Breast epithelium (tissue), 4 donors: ENCODE measurements at regions not wholly inside any gene's neighbourhood (a gene's known extent, or its start where the extent isn't known, plus 50 kb on each side); places are given as distances from the start of the nearest gene placed in this dataset.

ENCODE experiments used
- DNase-seq, 2 donors: peaks; one replicate each; pipeline ENCODE4 v3.0.0-alpha.2; 2019; ENCODE audit warnings: low spot score in 2 of 2
- H3K27ac ChIP-seq, 2 donors: fragments of 200-600 bp; sonication (generic) in 1 of 2; one replicate each; pipeline ENCODE4 v1.5.1; 2016 to 2019; ENCODE audit warnings: mild to moderate bottlenecking in 1 of 2
- H3K27me3 ChIP-seq, 2 donors: fragments of 200-600 bp; sonication (generic) in 1 of 2; one replicate each; pipeline versions ENCODE4 v1.5.1 to v1.6.0; 2017 to 2019; ENCODE audit warnings: control low read depth in 1 of 2, mild to moderate bottlenecking in 1 of 2
- H3K36me3 ChIP-seq: fragments of 200-600 bp; one replicate; pipeline ENCODE4 v1.5.1; 2019
- H3K4me1 ChIP-seq, 2 donors: fragments of 200-600 bp; sonication (generic); one replicate each; pipeline ENCODE4 v1.5.1; 2016 to 2019; ENCODE audit warnings: control low read depth in 1 of 2
- H3K4me3 ChIP-seq, 3 donors: fragments of 200-600 bp; sonication (generic); 1 replicate in 2 of 3; 2 replicates in 1 of 3; pipeline ENCODE4 v1.5.1; 2016 to 2019; ENCODE audit warnings: mild to moderate bottlenecking in 3 of 3, moderate library complexity in 2 of 3
- H3K9me3 ChIP-seq, 2 donors: fragments of 200-600 bp; sonication (generic) in 1 of 2; one replicate each; pipeline ENCODE4 v1.5.1; 2016 to 2019; ENCODE audit warnings: control low read depth in 1 of 2
- POLR2A ChIP-seq: fragments of 450-650 bp; IDR thresholded peaks from one replicate; pipeline ENCODE4 v1.6.1; 2016; ENCODE audit warnings: antibody characterized with exemption, mild to moderate bottlenecking, moderate library complexity
- POLR2AphosphoS5 ChIP-seq, 3 donors: sonication (generic); formaldehyde crosslinking; IDR thresholded peaks; one replicate each; pipeline ENCODE4 v1.6.1; 2017; ENCODE audit warnings: antibody characterized with exemption in 3 of 3
- intact Hi-C: fragments of 100-400 bp; cut with DNase I; formaldehyde crosslinking; loops from one replicate; pipeline ENCODE4 v1.15.1; 2023; ENCODE audit warnings: low total_unique reads
- TF ChIP-seq, protein P1 (sequence below), 3 donors: fragments of 450-650 bp; IDR thresholded peaks; one replicate each; pipeline ENCODE4 v1.5.1; 2016 to 2017; ENCODE audit warnings: antibody characterized with exemption in 3 of 3, mild to moderate bottlenecking in 3 of 3, moderate library complexity in 3 of 3

DNA sequence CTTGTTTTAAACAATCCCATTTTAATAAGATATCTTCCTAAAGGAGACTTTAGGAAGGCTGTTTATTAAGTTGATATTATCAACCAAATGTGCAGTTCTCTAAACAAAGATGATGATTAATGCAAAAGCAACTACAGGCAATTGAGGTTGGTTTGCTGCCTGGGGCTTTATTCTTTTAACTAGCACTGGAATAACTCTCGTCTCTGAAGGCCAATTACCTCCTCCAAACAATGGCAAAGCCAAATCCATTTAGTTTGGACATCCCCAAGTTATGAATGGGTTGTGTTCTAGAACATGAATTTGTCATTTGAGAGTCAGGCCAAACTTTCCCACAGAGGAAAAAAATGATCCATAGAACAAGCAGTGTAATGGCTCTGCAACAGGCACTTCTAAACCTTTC, 114.1 kb downstream of the SLC16A9 start:
- no peaks in the 10 kb centered on the region for H3K4me1 ChIP-seq
- no peak for DNase-seq
- H3K9me3 ChIP-seq: no peaks in the 10 kb centered on the region
- no peaks in the 10 kb centered on the region for H3K36me3 ChIP-seq
- no peak overlapping the region for H3K27ac ChIP-seq
- H3K27me3 ChIP-seq: no peaks in the 10 kb centered on the region
- no peak for TF ChIP-seq POLR2A
- TF ChIP-seq, protein P1, sequence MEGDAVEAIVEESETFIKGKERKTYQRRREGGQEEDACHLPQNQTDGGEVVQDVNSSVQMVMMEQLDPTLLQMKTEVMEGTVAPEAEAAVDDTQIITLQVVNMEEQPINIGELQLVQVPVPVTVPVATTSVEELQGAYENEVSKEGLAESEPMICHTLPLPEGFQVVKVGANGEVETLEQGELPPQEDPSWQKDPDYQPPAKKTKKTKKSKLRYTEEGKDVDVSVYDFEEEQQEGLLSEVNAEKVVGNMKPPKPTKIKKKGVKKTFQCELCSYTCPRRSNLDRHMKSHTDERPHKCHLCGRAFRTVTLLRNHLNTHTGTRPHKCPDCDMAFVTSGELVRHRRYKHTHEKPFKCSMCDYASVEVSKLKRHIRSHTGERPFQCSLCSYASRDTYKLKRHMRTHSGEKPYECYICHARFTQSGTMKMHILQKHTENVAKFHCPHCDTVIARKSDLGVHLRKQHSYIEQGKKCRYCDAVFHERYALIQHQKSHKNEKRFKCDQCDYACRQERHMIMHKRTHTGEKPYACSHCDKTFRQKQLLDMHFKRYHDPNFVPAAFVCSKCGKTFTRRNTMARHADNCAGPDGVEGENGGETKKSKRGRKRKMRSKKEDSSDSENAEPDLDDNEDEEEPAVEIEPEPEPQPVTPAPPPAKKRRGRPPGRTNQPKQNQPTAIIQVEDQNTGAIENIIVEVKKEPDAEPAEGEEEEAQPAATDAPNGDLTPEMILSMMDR (IDR thresholded peaks at IDR 0.05): no peak
- intact Hi-C loops: no loop called here
- no peak overlapping the region for H3K4me3 ChIP-seq

DNA sequence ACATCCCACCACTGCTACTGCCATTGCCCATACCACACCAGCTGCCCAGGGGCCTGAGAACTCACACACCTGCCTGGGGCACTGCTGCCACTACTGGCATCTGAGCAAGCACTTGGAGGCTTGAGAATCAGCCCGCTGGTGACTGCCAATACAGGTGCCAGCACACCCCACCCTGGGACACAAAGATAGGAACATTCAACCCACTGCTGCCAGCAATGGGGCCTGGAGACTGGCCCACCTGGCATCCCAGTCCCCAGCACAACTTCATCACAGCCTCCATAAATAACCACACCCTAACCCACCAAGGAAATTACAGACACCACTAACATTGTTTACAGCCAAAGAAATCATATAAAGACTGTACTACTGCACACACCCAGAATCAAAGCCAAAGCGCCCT, 115.9 kb downstream of the SLC16A9 start:
- Histone ChIP-seq H3K27me3 (no peaks in the 10 kb centered on the region), H3K4me3 (no peak overlapping the region), H3K36me3 (no peaks in the 10 kb centered on the region), H3K9me3 (no peaks in the 10 kb centered on the region), H3K27ac (no peak overlapping the region), H3K4me1 (no peaks in the 10 kb centered on the region)
- TF ChIP-seq POLR2A (no peak), POLR2AphosphoS5 (IDR thresholded peaks at IDR 0.05) (no peak)
- TF ChIP-seq, protein P1 (IDR thresholded peaks at IDR 0.05): no peak
- intact Hi-C loops: no loop called here
- no peak for DNase-seq

DNA sequence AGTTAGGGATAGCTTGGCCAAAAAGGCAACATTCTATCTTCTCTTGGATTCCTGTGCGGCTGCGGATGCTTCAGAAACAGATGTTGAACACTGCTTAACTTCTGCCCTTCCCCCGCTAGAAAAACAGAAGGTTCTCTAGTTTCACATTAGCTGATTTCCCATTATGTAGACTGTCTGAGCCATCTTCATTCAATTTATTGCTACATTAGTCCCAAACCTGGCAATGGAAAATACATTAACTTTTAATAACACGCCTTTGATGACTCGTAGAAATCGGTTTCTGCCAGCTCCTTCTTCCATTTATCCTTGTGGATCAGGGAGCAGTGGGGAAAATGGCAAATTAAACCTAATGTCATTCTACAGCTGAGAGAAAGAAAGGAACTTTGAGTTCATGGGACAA, 119.9 kb downstream of the SLC16A9 start:
- no peak for TF ChIP-seq POLR2AphosphoS5 (IDR thresholded peaks at IDR 0.05)
- TF ChIP-seq, protein P1 (IDR thresholded peaks at IDR 0.05): no peak
- no peak for TF ChIP-seq POLR2A
- Histone ChIP-seq H3K4me1 (no peaks in the 10 kb centered on the region), H3K36me3 (no peaks in the 10 kb centered on the region), H3K4me3 (no peak overlapping the region), H3K27me3 (no peaks in the 10 kb centered on the region), H3K27ac (no peak overlapping the region), H3K9me3 (no peaks in the 10 kb centered on the region)
- DNase-seq: no peak
- intact Hi-C loops: no loop called here

DNA sequence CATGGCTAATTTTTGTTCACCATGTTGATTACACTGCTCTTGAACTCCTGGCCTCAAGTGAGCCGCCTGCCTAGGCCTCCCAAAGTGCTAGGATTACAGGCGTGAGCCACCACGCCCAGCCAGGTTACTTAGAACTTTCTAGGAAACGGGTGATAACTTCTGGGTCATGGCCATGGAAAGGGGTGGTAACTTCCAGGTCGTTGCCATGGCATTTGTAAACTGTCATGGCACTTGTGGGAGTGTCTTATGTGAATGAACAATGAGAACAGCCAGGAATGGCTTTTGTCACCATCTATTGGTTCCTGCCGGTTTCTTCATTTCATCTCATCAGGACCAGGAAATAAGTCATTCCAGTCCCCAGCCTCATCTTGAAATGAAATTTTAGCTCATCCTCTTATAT, 120.9 kb downstream of the SLC16A9 start:
- Histone ChIP-seq H3K36me3 (no peaks in the 10 kb centered on the region), H3K4me3 (no peak overlapping the region), H3K27me3 (no peaks in the 10 kb centered on the region), H3K27ac (no peak overlapping the region), H3K4me1 (no peaks in the 10 kb centered on the region), H3K9me3 (no peaks in the 10 kb centered on the region)
- DNase-seq: no peak
- TF ChIP-seq POLR2A: no peak
- TF ChIP-seq, protein P1 (IDR thresholded peaks at IDR 0.05): no peak
- intact Hi-C loops: no loop called here

DNA sequence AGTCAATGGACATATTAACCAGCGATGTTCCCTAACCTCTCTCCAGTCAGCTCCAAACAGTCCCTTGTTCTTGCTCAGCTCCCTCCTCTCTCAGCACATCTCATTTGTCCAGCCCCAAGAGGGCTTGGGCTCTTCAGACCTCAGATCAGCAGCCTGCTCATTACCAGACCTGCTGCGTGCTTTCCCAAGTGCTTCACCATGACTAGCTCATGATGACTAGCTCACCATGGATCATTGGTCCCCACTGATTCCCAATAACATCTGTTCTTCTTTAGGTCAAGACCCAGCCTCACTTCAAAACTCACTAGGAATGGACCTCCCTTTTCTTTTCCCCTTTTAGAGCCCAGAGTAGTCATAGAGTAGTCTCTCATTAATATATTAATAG, 121.9 kb downstream of the SLC16A9 start:
- intact Hi-C loops: no loop called here
- Histone ChIP-seq H3K27me3 (no peaks in the 10 kb centered on the region), H3K9me3 (no peaks in the 10 kb centered on the region), H3K27ac (no peak overlapping the region), H3K4me3 (no peak overlapping the region), H3K36me3 (no peaks in the 10 kb centered on the region), H3K4me1 (no peaks in the 10 kb centered on the region)
- DNase-seq: no peak
- TF ChIP-seq, protein P1 (IDR thresholded peaks at IDR 0.05): no peak
- TF ChIP-seq POLR2A (no peak), POLR2AphosphoS5 (IDR thresholded peaks at IDR 0.05) (no peak)
